Endodermal cell (in vitro differentiated cells): ENCODE measurements at regions not wholly inside any gene's neighbourhood (a gene's known extent, or its start where the extent isn't known, plus 50 kb on each side); places are given as distances from the start of the nearest gene placed in this dataset.

Source experiments
- DNase-seq: peaks from one replicate; pipeline ENCODE4 v3.0.0-alpha.2; 2017
- H3K27ac ChIP-seq: 2 replicates; pipeline ENCODE4 v1.5.1; 2013; ENCODE audit warnings: mild to moderate bottlenecking, low read depth, low read length, moderate library complexity
- H3K27me3 ChIP-seq: 2 replicates; pipeline ENCODE4 v1.6.1; 2013; ENCODE audit warnings: mild to moderate bottlenecking, low read length, moderate library complexity; ENCODE audit not compliant: insufficient read depth, control insufficient read depth, poor library complexity, severe bottlenecking
- H3K36me3 ChIP-seq: 2 replicates; pipeline ENCODE4 v1.7.0; 2013; ENCODE audit warnings: mild to moderate bottlenecking, low read length, moderate library complexity; ENCODE audit not compliant: control insufficient read depth, insufficient read depth
- H3K4me1 ChIP-seq: one replicate; pipeline ENCODE4 v1.7.0; 2013; ENCODE audit warnings: low read length; ENCODE audit not compliant: control insufficient read depth, insufficient read depth
- H3K4me3 ChIP-seq: 2 replicates; pipeline ENCODE4 v1.5.1; 2013; ENCODE audit warnings: mild to moderate bottlenecking, low read length, moderate library complexity
- H3K9ac ChIP-seq: 2 replicates; pipeline ENCODE4 v1.6.1; 2013; ENCODE audit warnings: mild to moderate bottlenecking, low read length, moderate library complexity; ENCODE audit not compliant: poor library complexity, severe bottlenecking; ENCODE audit errors: extremely low read depth
- H3K9me3 ChIP-seq: 2 replicates; pipeline ENCODE4 v1.6.1; 2013; ENCODE audit warnings: mild to moderate bottlenecking, low read length, moderate library complexity; ENCODE audit not compliant: control insufficient read depth
- H3K27ac Mint-ChIP-seq: 2 replicates; pipeline ENCODE4 v1.8.0; 2020; ENCODE audit warnings: mixed read lengths
- H3K27me3 Mint-ChIP-seq: 2 replicates; pipeline ENCODE4 v1.8.0; 2021; ENCODE audit warnings: mild to moderate bottlenecking, mixed read lengths; ENCODE audit not compliant: insufficient read depth
- H3K36me3 Mint-ChIP-seq: 2 replicates; pipeline ENCODE4 v1.8.0; 2020; ENCODE audit warnings: low read depth, mixed read lengths
- H3K4me1 Mint-ChIP-seq: 2 replicates; pipeline ENCODE4 v1.8.0; 2020; ENCODE audit warnings: mixed read lengths
- H3K4me3 Mint-ChIP-seq: 2 replicates; pipeline ENCODE4 v1.8.0; 2020; ENCODE audit warnings: mild to moderate bottlenecking, moderate library complexity, mixed read lengths
- H3K9me3 Mint-ChIP-seq: 2 replicates; pipeline ENCODE4 v1.8.0; 2020; ENCODE audit warnings: mild to moderate bottlenecking, mixed read lengths
- CTCF ChIP-seq: fragments of 200-600 bp; sonication (generic); conservative IDR thresholded peaks from 2 replicates; pipeline ENCODE4 v1.5.0; 2021; ENCODE audit warnings: antibody characterized with exemption, mild to moderate bottlenecking
- WGBS, 2 experiments: methylation state at CpG; one replicate each; pipeline versions ENCODE4 v1.1.5 to v1.1.7; 2013; ENCODE audit warnings: missing lambda C conversion rate in 2 of 2, mixed read lengths in 1 of 2; ENCODE audit not compliant: insufficient coverage in 1 of 2, insufficient read length in 1 of 2; 5-methylcytosine and 5-hydroxymethylcytosine counted together

DNA sequence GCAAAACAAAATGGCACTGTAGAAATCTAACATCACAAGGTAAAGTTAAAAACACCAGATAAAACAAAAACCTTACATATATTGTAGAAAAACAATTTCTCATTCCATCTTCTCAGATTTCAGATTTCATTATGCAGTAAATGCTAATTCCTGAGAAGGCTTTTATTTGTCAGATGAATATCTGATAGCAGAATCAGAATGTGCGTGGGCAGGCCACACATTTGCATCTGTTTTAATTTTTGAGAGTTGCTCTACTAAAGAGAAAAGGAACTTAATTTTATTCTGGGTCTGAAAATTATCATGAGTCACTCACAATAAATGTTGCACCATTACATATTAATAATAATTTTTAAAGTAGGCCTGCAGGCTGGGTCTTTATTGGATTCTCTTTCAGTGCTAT is 329.3 kb upstream of the SPTLC3 start:
- no peak overlapping the region for H3K4me3 Mint-ChIP-seq
- H3K9me3 Mint-ChIP-seq = no peaks in the 10 kb centered on the region
- Histone ChIP-seq H3K27ac (no peak overlapping the region), H3K9me3 (no peaks in the 10 kb centered on the region), H3K36me3 (no peaks in the 10 kb centered on the region), H3K4me3 (no peak overlapping the region), H3K9ac (no peak overlapping the region), H3K4me1 (no peaks in the 10 kb centered on the region), H3K27me3 (no peaks in the 10 kb centered on the region)
- DNase-seq = no peak
- H3K27ac Mint-ChIP-seq = no peak overlapping the region
- H3K27me3 Mint-ChIP-seq = no peaks in the 10 kb centered on the region
- no peaks in the 10 kb centered on the region for H3K36me3 Mint-ChIP-seq
- H3K4me1 Mint-ChIP-seq = peaks cover 4% of the 10 kb centered on the region
- TF ChIP-seq CTCF = no peak
- 100% methylated on average over 1 of the region's 1 CpG; no CpG with 5 or more reads in 1 of the 2 experiments for WGBS, 2 experiments

- Mint-ChIP-seq H3K36me3 (no peaks in the 10 kb centered on the region), H3K4me1 (no peaks in the 10 kb centered on the region), H3K27me3 (no peaks in the 10 kb centered on the region), H3K27ac (no peak overlapping the region), H3K4me3 (no peak overlapping the region), H3K9me3 (no peaks in the 10 kb centered on the region)
- Histone ChIP-seq H3K27ac (no peak overlapping the region), H3K9ac (no peak overlapping the region), H3K36me3 (no peaks in the 10 kb centered on the region), H3K4me1 (no peaks in the 10 kb centered on the region), H3K9me3 (no peaks in the 10 kb centered on the region), H3K27me3 (no peaks in the 10 kb centered on the region), H3K4me3 (no peak overlapping the region)
- no peak for DNase-seq
- TF ChIP-seq CTCF = no peak
Observed at GRCh38 chr20:12682613-12683012, 326.2 kb upstream of the SPTLC3 start.

DNA sequence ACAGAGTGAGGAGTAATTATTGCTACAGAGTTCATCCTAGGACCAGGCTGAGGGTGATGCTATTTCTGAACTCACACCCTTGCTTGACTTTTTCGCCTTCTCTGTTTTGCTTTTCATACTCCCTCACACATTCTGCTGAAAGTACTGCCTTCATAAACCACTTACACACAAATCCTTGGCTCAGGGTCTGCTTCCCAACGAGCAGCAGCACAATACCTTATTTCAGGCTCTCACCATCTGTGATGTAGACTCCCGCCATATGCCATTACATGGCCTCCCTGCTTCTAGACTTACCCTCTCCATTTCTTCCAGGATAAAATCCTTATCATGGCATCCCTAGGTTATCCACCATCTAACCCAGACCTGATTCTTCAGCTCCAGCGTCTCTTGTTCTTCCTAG is 321.3 kb upstream of the SPTLC3 start:
- TF ChIP-seq CTCF = no peak
- no peak for DNase-seq
- Mint-ChIP-seq H3K27me3 (no peaks in the 10 kb centered on the region), H3K4me3 (no peak overlapping the region), H3K36me3 (no peaks in the 10 kb centered on the region), H3K27ac (no peak overlapping the region), H3K9me3 (peaks cover 2% of the 10 kb centered on the region), H3K4me1 (no peaks in the 10 kb centered on the region)
- Histone ChIP-seq H3K4me3 (no peak overlapping the region), H3K27me3 (no peaks in the 10 kb centered on the region), H3K27ac (no peak overlapping the region), H3K9me3 (no peaks in the 10 kb centered on the region), H3K36me3 (no peaks in the 10 kb centered on the region), H3K4me1 (no peaks in the 10 kb centered on the region), H3K9ac (no peak overlapping the region)
- WGBS, 2 experiments = 77% methylated on average over 4 of the region's 4 CpGs; no CpG with 5 or more reads in 1 of the 2 experiments
